HG03280 (cell line): ENCODE measurements at regions not wholly inside any gene's neighbourhood (a gene's known extent, or its start where the extent isn't known, plus 50 kb on each side); places are given as distances from the start of the nearest gene placed in this dataset.
"Not testable (repeated sequence)": the region's sequence is repeated elsewhere in the genome, so short reads cannot be mapped to it uniquely, and the experiment has no call there.

Experiments used
- ATAC-seq: cut with Tn5 transposase; IDR thresholded peaks from one replicate; pipeline ENCODE4 v1.9.1; 2021; ENCODE audit warnings: mild to moderate bottlenecking, moderate library complexity; ENCODE audit not compliant: unreplicated experiment

DNA sequence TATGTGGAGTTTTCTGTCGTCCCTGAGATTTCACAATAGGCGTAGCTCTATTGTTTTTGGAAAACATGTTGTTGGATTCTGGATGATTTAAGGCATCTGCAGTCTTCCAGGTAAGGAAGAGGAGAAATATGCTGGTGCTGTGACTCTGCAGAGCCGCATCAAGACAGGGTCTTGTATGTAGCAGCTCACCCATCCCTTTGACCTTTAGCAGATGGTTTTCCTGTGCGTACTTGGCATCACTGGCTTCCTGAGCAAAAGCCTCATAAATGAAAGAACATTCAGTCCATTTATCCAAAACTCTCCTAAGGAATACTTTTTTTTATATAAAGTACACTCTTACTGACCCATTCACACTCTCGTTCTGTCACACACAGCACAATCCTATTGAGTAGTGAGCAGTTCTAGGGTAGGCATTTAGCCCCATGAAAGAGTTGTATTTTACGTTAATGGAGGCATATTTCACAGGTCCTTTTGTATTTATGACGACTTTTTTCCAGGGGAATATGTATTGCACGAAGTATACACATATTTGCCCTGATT, 443.9 kb downstream of the STK39 start:
- ATAC-seq = no peak

GRCh38 chr2:167794554-167795255, 452.7 kb downstream of the STK39 start:
- ATAC-seq = no peak

GRCh38 chr2:167793725-167794124, 453.7 kb downstream of the STK39 start:
- ATAC-seq = no peak

GRCh38 chr2:167792126-167792525, 455.3 kb downstream of the STK39 start:
- no peak for ATAC-seq

- no peak for ATAC-seq
These were observed 456.5 kb downstream of the STK39 start for GRCh38 chr2:167790781-167791450.

DNA sequence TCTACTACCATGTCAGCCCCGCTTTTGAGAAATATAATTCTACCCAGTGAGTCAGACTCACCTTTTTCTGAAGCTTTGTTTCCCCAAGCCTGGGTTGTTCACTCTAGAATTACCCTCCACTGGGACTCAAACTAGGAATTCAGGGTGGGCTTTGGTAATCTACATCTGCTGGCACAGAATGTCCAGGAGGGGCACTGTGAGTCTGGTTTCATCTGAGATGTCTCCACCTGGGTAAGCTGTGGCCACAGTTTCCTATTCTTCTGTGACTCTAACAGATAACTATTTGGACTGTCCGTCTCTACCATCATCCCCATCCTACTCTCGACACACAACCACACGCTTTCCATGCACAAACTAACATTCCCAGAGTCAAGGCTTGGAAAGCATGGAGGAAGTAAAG, 457.2 kb downstream of the STK39 start:
- ATAC-seq = no peak

DNA sequence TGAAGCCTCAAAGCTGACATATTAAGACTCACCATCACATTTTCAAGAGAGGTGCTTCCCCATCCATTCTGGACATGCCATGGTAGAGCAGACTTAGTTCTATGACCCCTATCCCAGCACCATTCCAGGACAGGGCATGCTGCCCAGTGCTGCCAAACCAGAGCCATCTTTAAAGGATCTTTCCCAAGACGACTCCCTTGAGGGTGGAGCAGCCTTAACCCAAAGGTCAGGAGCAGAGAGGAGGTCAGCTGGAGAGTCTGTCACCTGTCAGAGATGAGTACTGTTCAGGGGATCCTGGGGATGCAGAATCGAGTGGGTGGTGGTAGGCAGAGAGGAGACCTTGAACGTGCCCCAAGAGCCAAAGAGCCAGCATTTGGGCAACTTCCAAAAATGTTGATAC, 459.8 kb downstream of the STK39 start:
- ATAC-seq = no peak

DNA sequence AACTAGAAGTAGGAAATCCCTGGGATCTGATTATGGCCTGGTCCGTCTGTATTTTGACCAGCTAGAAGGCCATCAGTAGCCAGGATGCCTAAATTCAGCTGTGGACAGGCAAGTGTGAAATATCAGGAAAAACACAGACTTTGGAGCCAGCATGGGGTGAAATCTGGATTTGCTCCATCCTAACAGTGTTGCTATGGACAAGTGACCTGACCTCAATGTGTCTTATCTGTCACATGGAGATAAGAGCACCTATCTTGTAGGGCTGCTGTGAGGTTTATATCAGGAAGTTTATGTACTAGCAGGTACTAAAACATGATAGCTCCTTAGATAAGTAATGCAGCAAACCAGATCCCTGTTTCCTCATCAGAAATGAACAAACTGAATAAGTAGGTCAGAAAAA, 460.4 kb downstream of the STK39 start:
- ATAC-seq = no peak

DNA sequence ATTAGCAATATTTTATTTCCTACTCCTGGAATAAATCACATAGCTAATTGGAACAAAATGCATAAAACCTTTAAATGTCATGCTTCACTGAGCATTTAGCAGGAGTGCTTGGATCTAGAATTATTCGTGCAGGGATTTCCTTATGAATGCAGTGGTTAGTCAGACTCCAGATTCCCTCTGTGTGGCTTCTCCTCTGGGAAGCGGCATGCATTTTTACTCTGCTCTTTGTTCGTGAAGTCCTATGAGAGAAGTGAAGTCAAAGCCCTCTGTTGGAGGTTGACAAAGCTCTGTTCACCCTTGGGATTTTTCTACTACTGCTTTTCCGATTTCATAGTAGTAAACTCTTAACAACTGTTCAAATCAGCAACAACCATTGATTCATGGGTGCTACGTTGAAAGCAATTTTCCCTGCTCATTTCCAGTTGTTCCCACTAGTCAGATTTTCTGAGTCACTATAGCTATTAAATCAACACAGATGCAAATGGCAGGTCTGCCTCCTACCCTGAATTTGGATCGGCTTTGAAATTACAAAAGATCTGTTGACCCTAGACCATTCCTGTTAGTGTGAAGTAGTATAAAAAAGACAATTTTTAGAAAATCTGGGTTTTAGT, 461.7 kb downstream of the STK39 start:
- ATAC-seq = no peak

GRCh38 chr2:167784084-167784425, 463.3 kb downstream of the STK39 start:
- ATAC-seq = no peak

DNA sequence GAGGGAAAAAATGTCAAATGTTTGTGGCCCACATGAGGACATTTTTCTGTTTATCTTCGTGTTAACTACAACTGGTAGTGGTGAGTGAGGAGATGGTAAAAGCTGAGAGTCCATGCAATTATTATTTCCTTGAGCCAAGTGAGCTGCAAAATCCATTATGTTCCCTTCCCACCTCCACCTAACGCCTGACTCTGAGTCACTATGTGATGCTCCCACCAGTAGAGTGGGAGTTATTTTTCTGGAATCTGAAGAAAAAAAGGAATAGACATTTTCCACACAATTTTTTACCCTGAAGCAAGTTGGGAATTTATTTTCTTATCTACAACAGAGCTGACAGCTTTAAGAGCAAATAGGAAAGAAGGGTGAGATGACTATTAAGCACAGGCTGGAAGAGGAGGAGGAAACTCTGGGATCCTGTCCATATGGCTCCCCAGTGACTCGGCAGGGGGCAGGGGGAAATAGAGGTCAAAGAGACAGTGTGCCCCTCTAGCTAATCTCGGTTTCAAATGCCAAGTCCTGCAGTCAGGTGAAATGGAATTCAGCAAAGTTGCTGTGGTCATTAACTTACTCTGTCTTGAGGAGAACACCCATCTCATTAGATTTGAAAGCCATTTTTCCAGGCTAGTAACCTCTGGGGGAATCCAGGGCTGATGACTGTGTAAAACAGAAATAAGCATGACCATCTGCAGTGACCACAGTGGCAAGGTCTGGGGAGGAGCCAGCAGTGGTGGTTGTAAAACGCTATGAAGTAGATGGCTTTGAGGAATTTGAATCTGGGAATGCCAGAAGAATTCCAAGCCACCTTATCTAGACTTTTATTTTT, 463.9 kb downstream of the STK39 start:
- ATAC-seq = no peak

DNA sequence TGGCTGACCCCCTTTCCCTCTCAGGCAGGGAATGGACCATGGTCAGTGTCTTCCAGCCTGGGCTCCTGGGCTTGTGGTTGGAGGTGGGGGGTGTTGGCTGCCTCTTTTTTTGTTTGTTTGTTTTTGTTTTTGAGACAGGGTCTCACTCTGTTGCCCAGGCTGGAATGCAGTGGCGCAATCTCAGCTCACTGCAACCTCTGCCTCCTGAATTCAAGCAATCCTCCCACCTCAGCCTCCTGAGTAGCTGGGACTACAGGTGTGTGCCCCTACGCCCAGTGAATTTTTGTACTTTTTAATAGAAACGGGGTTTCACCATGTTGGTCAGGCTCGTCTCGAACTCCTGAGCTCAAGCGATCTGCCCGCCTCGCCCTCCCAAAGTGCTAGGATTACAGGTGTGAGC, 465.8 kb downstream of the STK39 start:
- not testable (repeated sequence) for ATAC-seq

- no peak for ATAC-seq
These were observed 471.0 kb downstream of the STK39 start for GRCh38 chr2:167776359-167776758.

DNA sequence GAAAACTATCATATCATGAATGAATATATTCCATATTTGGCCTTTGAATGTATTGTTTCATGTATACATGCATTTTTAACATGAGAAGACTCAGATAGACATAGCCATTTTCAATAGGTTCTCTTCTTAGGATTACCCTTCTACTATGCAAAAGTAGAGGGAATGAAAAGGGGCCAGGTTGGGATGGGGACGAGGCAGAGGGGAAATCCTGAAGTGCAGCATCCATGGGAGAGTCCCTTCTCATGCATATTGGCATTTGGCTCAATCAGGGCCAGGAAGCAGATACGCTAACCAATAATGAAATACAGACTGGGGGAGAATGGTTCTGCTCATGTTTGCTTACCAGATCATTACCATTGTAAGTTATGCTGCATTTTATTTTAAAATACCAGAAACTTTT, 475.8 kb downstream of the STK39 start:
- ATAC-seq = no peak

GRCh38 chr2:167769020-167769419, 478.4 kb downstream of the STK39 start:
- no peak for ATAC-seq

GRCh38 chr2:167767830-167768229, 479.6 kb downstream of the STK39 start:
- ATAC-seq = no peak

- ATAC-seq = no peak
These were observed 482.5 kb downstream of the STK39 start for GRCh38 chr2:167764772-167765341.

DNA sequence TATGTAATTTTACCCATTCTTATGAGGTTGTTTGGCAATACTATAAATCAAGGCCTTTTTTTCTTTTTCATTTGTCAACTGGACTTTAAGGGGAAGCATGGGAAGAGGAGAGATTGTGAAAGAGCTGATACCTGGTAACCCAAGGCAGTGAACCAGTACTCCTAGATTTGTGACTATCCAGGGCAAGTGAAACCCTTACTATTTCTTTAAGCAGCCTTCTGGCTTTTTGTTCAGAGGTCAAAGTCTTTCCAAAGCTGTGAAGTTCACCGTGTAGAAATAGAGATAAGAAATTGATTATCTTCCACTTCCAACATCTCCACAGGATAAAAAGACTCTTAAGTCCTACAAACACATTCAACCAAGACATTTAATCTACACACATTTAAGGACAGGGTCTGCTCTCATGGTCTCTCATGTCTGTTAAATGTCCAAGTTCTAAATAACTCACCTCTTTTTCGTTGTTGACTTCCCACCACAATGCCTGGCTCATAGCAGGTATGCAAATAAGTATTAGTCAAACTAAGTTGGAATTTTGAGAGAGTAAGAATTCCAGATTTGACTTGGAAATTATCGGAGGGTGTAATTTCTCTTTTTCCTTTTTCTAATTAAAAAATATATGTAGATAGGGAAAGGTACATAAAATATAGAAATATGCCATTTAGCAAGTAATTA, 485.8 kb downstream of the STK39 start:
- ATAC-seq = no peak

DNA sequence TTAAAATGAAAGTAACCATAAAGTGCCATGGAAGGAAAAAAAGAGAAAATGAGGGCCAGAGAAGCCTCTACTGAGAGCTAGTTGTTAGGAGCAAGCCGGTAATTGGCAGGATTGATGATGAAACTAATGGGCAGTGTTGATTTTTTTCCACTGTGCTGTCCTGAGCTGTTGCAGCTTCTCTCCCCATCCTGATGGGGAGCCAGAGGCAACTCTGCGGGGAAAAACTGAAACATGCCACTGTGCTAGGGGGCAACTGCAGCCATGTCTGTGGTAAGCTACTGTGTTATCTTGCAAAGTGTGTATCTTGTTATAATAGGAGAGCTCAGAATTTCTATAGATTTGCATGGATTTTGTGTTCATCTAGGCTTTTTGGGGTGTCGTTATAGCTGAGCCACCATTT, 487.9 kb downstream of the STK39 start:
- ATAC-seq = no peak

DNA sequence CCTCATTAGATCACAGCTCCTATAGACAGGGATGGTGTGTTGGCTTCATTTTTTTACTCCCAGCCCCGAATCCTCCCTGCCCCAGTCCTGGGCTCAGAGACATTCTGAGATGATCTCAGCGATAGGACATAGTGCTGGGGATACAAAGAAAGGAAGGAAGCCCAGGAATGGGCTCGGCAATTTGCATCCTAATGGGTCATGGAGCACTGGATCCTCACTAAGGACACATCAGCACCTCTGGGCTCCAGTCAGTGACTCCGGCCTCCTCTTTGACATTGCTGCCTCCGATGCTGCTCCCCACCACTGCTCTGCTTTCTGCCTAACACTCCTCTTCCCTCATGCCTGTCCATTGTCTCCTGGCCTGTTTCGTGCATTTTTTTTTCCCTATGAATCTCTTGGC, 489.1 kb downstream of the STK39 start:
- no peak for ATAC-seq
